ENCODE measurements at regions not wholly inside any gene's neighbourhood (a gene's known extent, or its start where the extent isn't known, plus 50 kb on each side); places are given as distances from the start of the nearest gene placed in this dataset.

DNA sequence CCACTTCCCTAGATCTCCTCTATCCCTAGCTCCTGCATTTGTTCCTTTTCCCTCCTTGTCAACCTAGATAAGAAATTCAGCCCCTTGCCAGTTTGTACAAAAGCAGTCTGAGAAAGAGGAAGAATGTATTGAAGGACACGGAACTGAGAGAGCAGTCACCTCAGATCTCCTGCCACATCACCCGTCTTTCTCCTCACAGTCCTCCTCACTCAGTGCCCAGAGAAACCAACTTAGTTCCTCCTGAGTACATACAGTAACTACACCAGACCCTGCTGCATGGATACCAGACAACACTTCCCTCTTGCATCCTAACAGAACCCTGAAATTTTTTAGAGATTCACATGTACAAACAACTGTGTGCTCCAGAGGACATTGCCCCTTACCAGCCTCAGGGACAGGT is 563.6 kb upstream of the ADAMTS9 start:
- no peak for TF ChIP-seq POLR2AphosphoS5 (IDR thresholded peaks at IDR 0.05; ENCODE audit: borderline replicate concordance, low read depth, low read length)
- no peak for TF ChIP-seq EZH2 (IDR thresholded peaks at IDR 0.05)
- no peak for TF ChIP-seq FOXP2 (optimal IDR thresholded peaks at IDR 0.05; ENCODE audit: control extremely low read depth, extremely low read length, insufficient read depth)

Measured in SK-N-MC (cell line).